Left cardiac atrium (tissue), 4 donors: ENCODE measurements at regions not wholly inside any gene's neighbourhood (a gene's known extent, or its start where the extent isn't known, plus 50 kb on each side); places are given as distances from the start of the nearest gene placed in this dataset.
"Not testable (repeated sequence)": the region's sequence is repeated elsewhere in the genome, so short reads cannot be mapped to it uniquely, and the experiment has no call there.

Source experiments
- ATAC-seq, 2 donors: fragments of 200-7000 bp; cut with Tn5 transposase; one replicate each; pipeline ENCODE4 v1.9.1; 2020; ENCODE audit warnings: mild to moderate bottlenecking in 2 of 2, moderate library complexity in 2 of 2
- DNase-seq: peaks from one replicate; pipeline ENCODE4 v3.0.0-alpha.2; 2020
- intact Hi-C, 2 donors: fragments of 100-400 bp; cut with DNase I; formaldehyde crosslinking; loops; one replicate each; pipeline versions ENCODE4 v1.14.1 to v1.15.1; 2022 to 2023
- donor health status: DM: no; HTN: yes; CAD: no.
- donor health status: DM: no; HTN: yes; CAD: no; lungs with severe emphysema.
- donor health status: DM: yes; HTN: yes; CAD: no.
- donor health status: Dilated cardiomyopathy.

DNA sequence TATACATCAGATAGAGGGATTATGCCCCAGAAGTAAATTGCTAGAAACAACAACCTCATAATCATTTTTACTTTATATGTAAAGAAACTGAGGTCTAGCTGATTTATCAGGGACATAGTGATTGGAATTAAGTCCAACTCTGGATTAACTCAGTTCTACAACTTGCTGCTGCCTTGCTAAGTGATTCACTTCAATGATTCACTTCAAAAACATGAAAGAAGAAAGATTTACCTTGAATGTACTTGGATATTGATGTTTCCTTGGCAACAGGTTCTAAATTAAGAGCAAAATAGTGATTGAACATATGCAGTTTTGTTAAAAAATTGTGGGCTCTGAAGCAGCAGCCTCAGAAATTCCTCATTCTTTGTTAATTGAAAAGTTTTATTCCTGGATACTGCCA is 99.8 kb upstream of the H2AZ1 start:
- no peak for DNase-seq
- no peak for ATAC-seq
- intact Hi-C loops, result no loop called here

GRCh38 chr4:100042711-100043110 is 92.6 kb upstream of the H2AZ1 start:
- intact Hi-C loops, result no loop called here
- DNase-seq (no peak), ATAC-seq (no peak)

- no peak for ATAC-seq
- DNase-seq, result no peak
- intact Hi-C loops, result no loop called here
Measured at GRCh38 chr4:100042235-100042634, 92.2 kb upstream of the H2AZ1 start.

DNA sequence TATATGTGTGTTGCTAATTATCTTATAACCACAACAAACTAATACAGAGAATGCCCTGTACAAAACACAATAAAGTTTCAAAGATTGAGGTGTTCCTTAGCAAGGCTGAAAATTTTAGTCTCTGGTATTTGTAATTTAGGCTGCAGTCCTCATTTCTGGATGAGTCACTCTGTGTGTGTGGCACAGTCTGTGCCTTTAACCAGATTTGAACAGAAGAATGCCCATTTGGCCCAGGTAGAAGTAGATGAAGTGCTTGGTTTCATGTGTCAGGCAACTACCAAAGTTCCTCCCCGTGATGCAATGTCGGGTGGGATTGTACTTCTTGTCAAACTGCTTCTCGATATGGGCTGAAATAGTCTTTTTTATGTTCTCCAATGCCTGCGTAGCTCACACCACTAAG is 91.6 kb upstream of the H2AZ1 start:
- ATAC-seq (no peak), DNase-seq (no peak)
- intact Hi-C loops, result no loop called here

DNA sequence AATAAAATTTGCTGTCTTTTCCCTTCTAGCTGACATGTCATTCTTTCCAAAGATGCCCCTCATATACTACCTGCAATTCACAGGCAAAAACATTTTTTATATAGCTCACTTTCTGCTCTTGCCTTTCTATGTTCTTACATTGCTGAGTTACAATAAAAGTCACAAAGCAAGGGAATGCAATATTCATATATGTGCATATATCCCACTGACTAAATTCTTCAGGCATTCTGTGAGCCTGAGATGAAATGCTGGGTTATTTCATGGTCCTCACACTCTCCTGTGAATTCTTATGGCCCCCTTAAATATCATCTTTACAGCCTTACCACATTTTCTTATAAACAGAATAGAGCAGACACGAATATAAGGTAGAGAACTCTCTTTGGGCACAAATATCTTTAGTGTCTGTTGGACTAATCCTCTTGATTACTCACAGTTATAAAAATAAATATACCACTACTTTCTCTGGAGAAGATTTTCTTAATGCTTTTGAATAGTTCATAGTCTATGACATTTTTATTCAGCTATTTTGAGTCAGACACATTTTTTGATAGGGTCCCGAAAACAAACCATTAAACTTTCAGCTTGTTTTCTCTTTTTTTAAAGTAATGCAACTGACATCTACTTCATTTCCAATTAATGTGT is 84.1 kb upstream of the H2AZ1 start:
- intact Hi-C loops, result no loop called here
- DNase-seq (no peak), ATAC-seq (no peak)

GRCh38 chr4:100026066-100026465 is 76.0 kb upstream of the H2AZ1 start:
- ATAC-seq (no peak), DNase-seq (no peak)
- intact Hi-C loops, result no loop called here

DNA sequence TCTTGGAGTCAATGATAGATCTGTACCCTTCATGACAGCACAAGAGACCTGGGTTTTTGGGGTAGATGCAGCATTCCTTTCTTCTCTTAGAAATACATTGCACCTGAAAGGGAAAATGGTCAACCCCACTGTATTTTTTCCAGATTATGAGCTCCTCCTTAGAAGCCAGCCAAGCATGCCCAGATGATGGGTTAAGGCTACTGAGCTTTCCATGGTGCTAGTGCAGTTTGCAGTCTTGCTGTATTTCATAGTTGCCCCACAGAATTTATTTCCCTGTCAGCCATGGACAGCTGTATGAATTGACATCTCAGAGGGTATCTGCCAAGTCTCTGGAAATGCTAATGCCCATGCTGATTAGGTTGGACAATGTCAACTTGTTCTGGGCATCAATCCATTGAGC is 73.7 kb upstream of the H2AZ1 start:
- no peak for ATAC-seq

GRCh38 chr4:100022792-100023222 is 72.7 kb upstream of the H2AZ1 start:
- no peak for DNase-seq
- ATAC-seq, result no peak
- intact Hi-C loops, result no loop called here

More for the DNA sequence above, 73.7 kb upstream of the H2AZ1 start:
- intact Hi-C loops, result no loop called here
- DNase-seq, result no peak

- DNase-seq, result no peak
- no peak for ATAC-seq
- intact Hi-C loops, result no loop called here
Measured at GRCh38 chr4:100019821-100020220, 69.7 kb upstream of the H2AZ1 start.

- DNase-seq (no peak), ATAC-seq (no peak)
- intact Hi-C loops, result no loop called here
Measured at GRCh38 chr4:100017637-100018310, 67.7 kb upstream of the H2AZ1 start.

GRCh38 chr4:100016191-100016590 is 66.1 kb upstream of the H2AZ1 start:
- DNase-seq, result no peak
- intact Hi-C loops, result no loop called here
- no peak for ATAC-seq

DNA sequence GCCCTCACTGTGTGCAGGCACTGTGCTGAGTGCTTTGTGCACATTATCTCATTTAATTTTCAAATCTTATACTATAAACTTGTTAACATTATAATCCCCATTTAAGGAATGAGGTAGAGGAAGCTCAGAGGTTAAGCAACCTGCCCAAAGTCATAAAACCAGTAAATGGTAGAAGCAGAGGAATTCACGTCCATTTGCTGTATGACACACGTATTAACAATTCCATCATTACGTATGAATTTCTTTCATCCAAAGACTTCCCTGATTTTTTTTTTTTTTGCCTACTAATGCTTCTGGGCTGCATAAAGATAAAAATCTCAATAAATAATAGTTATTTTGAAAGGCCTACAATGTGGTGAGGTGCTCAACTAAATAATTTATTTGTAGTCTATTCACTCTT is 64.5 kb upstream of the H2AZ1 start:
- ATAC-seq, result no peak

DNA sequence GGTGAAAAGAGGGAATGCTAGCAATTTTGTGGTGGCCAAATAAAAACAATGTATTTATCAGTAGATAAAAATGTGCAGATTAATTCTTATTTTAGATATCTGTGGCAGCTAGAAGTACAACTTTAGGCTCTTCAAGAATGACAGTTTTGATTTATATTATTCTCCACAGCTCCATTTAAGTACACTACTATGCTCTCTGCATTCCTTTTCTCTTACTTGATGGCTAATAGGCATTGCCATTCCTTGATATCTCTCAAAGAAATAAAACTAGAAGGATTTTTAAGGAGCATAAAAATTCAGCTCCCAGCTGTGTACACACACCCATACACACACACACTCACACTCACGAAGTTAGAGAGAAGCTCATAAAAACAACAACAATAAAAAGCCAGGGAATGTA is 59.4 kb upstream of the H2AZ1 start:
- intact Hi-C loops, result no loop called here
- ATAC-seq, result no peak
- no peak for DNase-seq

More for the DNA sequence above, 64.5 kb upstream of the H2AZ1 start:
- intact Hi-C loops, result no loop called here
- no peak for DNase-seq

GRCh38 chr4:100008048-100008447 is 58.0 kb upstream of the H2AZ1 start:
- intact Hi-C loops, result no loop called here
- ATAC-seq (no peak), DNase-seq (no peak)

DNA sequence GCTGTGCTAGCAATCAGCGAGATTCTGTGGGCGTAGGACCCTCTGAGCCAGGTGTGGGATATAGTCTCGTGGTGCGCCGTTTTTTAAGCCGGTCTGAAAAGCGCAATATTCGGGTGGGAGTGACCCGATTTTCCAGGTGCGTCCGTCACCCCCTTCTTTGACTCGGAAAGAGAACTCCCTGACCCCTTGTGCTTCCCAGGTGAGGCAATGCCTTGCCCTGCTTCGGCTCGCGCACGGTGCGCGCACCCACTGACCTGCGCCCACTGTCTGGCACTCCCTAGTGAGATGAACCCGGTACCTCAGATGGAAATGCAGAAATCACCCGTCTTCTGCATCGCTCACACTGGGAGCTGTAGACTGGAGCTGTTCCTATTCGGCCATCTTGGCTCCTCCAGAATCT is 56.1 kb upstream of the H2AZ1 start:
- DNase-seq, intact Hi-C loops, ATAC-seq: not testable (repeated sequence)
